ENCODE measurements at regions not wholly inside any gene's neighbourhood (a gene's known extent, or its start where the extent isn't known, plus 50 kb on each side); places are given as distances from the start of the nearest gene placed in this dataset.

- in situ Hi-C loops (cut with MboI) = loop anchor here (10.0 to 25.0 kb wide), 2 partner anchors 243 to 430 kb away; no protein-coding TSS in a partner anchor
- Histone ChIP-seq H3K4me1 (replicated peaks in 1 of 2; ENCODE audit: control insufficient read depth in 2 of 2, insufficient read depth in 2 of 2, low read length in 2 of 2) (0 out of 5 replicates have a peak, but pooled peaks cover 0 to 2% of the 10 kb centered on the region in 2 experiments), H3K36me3 (ENCODE audit: control insufficient read depth, insufficient read depth, low read length) (no peaks in the 10 kb centered on the region), H3K27ac (ENCODE audit: extremely low read depth, low read depth, low read length) (no peak overlapping the region), H2AFZ (ENCODE audit: low read depth, low read length) (no peak overlapping the region), H3K4me3 (no peak overlapping the region), H3K9me1 (ENCODE audit: control insufficient read depth, insufficient read depth, low read length) (no peaks in the 10 kb centered on the region), H3K27me3 (ENCODE audit: control insufficient read depth in 2 of 2, insufficient read depth in 2 of 2, low read length in 2 of 2) (peaks cover 0 to 7% of the 10 kb centered on the region in 2 experiments; a peak in 1 of 5 replicates), H3K9me3 (replicated peaks; ENCODE audit: control insufficient read depth, insufficient read depth, low read depth, low read length) (no peaks in the 10 kb centered on the region), H3K79me2 (ENCODE audit: control insufficient read depth, insufficient read depth, low read length) (no peaks in the 10 kb centered on the region), H3K4me2 (ENCODE audit: insufficient read depth, low read length) (no peak overlapping the region), H4K20me1 (replicated peaks; ENCODE audit: control insufficient read depth, insufficient read depth, low read length) (no peaks in the 10 kb centered on the region), H3K9ac (ENCODE audit: insufficient read depth in 1 of 2, low read depth in 2 of 2, low read length in 2 of 2) (no peak overlapping the region)
- FAIRE-seq (no peak), DNase-seq (ENCODE audit: extremely low read depth in 1 of 4, low spot score in 3 of 4) (no peak), ATAC-seq (no peak)
- POLR2A ChIA-PET = no interaction called here
- TF ChIP-seq ZNF395 (CRISPR knock-in tag; IDR thresholded peaks at IDR 0.05) = no peak
- no peak for TF ChIP-seq TCFL5 (CRISPR knock-in tag; conservative IDR thresholded peaks at IDR 0.05)
- no peak for TF ChIP-seq ZC3H8 (IDR thresholded peaks at IDR 0.05)
- no peak for TF ChIP-seq CBX1 (IDR thresholded peaks at IDR 0.05; ENCODE audit: low read depth)
- no peak for TF ChIP-seq POLR2G (IDR thresholded peaks at IDR 0.05; ENCODE audit: low read depth, low read length)
- TF ChIP-seq CHCHD3 (CRISPR knock-in tag; IDR thresholded peaks at IDR 0.05) = no peak
- no peak for TF ChIP-seq MTA1 (IDR thresholded peaks at IDR 0.05; ENCODE audit: borderline replicate concordance)
- no peak for TF ChIP-seq ZNF408 (CRISPR knock-in tag; IDR thresholded peaks at IDR 0.05; ENCODE audit: low read depth)
- TF ChIP-seq, protein P1, sequence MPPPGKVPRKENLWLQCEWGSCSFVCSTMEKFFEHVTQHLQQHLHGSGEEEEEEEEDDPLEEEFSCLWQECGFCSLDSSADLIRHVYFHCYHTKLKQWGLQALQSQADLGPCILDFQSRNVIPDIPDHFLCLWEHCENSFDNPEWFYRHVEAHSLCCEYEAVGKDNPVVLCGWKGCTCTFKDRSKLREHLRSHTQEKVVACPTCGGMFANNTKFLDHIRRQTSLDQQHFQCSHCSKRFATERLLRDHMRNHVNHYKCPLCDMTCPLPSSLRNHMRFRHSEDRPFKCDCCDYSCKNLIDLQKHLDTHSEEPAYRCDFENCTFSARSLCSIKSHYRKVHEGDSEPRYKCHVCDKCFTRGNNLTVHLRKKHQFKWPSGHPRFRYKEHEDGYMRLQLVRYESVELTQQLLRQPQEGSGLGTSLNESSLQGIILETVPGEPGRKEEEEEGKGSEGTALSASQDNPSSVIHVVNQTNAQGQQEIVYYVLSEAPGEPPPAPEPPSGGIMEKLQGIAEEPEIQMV (tag; conservative IDR thresholded peaks at IDR 0.05; ENCODE audit: low read depth) = no peak
- no peak for TF ChIP-seq ZBTB5 (IDR thresholded peaks at IDR 0.05)
- no peak for TF ChIP-seq ZFP1 (CRISPR knock-in tag; IDR thresholded peaks at IDR 0.05)
- TF ChIP-seq POLR2H (tag; IDR thresholded peaks at IDR 0.05; ENCODE audit: low read depth) = no peak
- TF ChIP-seq RBFOX2 (IDR thresholded peaks at IDR 0.05; ENCODE audit: low read depth, low read length) = no peak
- TF ChIP-seq NFRKB (IDR thresholded peaks at IDR 0.05; ENCODE audit: low read depth) = no peak
- no peak for TF ChIP-seq NCOA2 (IDR thresholded peaks at IDR 0.05; ENCODE audit: partially characterized antibody in 2 of 2)
- TF ChIP-seq ARHGAP35 (IDR thresholded peaks at IDR 0.05; ENCODE audit: partially characterized antibody) = no peak
- no peak for TF ChIP-seq TGIF2 (CRISPR knock-in tag; IDR thresholded peaks at IDR 0.05)
- CTCF ChIA-PET (ENCODE audit: low intra/inter-chr PET ratio) = no interaction called here
- intact Hi-C loops (cut with micrococcal nuclease) = loop anchor here (5.0 to 10.0 kb wide), 3 partner anchors 170 to 327 kb away; no protein-coding TSS in a partner anchor
- no TSS peak for BruUV-seq (replicated peaks)
- 0% methylated on average over 6 of the region's 6 CpGs for WGBS (ENCODE audit: insufficient coverage, low coverage, missing lambda C conversion rate)
Measured at GRCh38 chr4:112767386-112767785, 130.4 kb downstream of the LARP7 start.
